IgD-negative memory B cell (primary cell): ENCODE measurements at regions not wholly inside any gene's neighbourhood (a gene's known extent, or its start where the extent isn't known, plus 50 kb on each side); places are given as distances from the start of the nearest gene placed in this dataset.

Experiments used
- H3K27ac Mint-ChIP-seq, 3 donors: one replicate each; pipeline ENCODE4 v1.8.0; 2020 to 2022; ENCODE audit warnings: mild to moderate bottlenecking in 3 of 3, mixed read lengths in 3 of 3, moderate library complexity in 1 of 3
- H3K27me3 Mint-ChIP-seq: one replicate; pipeline ENCODE4 v1.8.0; 2021; ENCODE audit warnings: mixed read lengths
- H3K36me3 Mint-ChIP-seq: one replicate; pipeline ENCODE4 v1.8.0; 2020; ENCODE audit warnings: mild to moderate bottlenecking, mixed read lengths
- H3K4me1 Mint-ChIP-seq, 3 donors: one replicate each; pipeline ENCODE4 v1.8.0; 2020 to 2022; ENCODE audit warnings: mixed read lengths in 3 of 3, mild to moderate bottlenecking in 1 of 3
- H3K4me3 Mint-ChIP-seq, 4 donors: one replicate each; pipeline ENCODE4 v1.8.0; 2020 to 2022; ENCODE audit warnings: mild to moderate bottlenecking in 4 of 4, mixed read lengths in 4 of 4, moderate library complexity in 3 of 4
- H3K9me3 Mint-ChIP-seq, 3 donors: one replicate each; pipeline ENCODE4 v1.8.0; 2020 to 2021; ENCODE audit warnings: mixed read lengths in 3 of 3, mild to moderate bottlenecking in 1 of 3

GRCh38 chr3:72245183-72245811 lies 460.3 kb upstream of the PROK2 start:
- Mint-ChIP-seq H3K4me3 (no peak overlapping the region), H3K36me3 (peaks cover 1% of the 10 kb centered on the region), H3K27me3 (peaks cover 33% of the 10 kb centered on the region), H3K27ac (no peak overlapping the region), H3K4me1 (peaks cover 0 to 4% (median 3%) of the 10 kb centered on the region in 3 donors), H3K9me3 (peaks cover 0 to 2% (median 0%) of the 10 kb centered on the region in 3 donors)

- H3K4me1 Mint-ChIP-seq = peaks cover 0 to 4% (median 3%) of the 10 kb centered on the region in 3 donors
- peaks cover 0 to 1% (median 0%) of the 10 kb centered on the region in 3 donors for H3K9me3 Mint-ChIP-seq
- peaks cover 31% of the 10 kb centered on the region for H3K27me3 Mint-ChIP-seq
- peaks cover 3% of the 10 kb centered on the region for H3K36me3 Mint-ChIP-seq
- H3K4me3 Mint-ChIP-seq = no peak overlapping the region
- peak overlapping the region in 1 of 3 donors; percentile 55 for H3K27ac Mint-ChIP-seq
Measured at GRCh38 chr3:72244396-72244795, 459.4 kb upstream of the PROK2 start.

GRCh38 chr3:72242326-72242725 lies 457.4 kb upstream of the PROK2 start:
- no peak overlapping the region for H3K4me3 Mint-ChIP-seq
- H3K9me3 Mint-ChIP-seq = no peaks in the 10 kb centered on the region

GRCh38 chr3:72241525-72241924 lies 456.6 kb upstream of the PROK2 start:
- Mint-ChIP-seq H3K9me3 (no peaks in the 10 kb centered on the region), H3K4me3 (no peak overlapping the region), H3K36me3 (peaks cover 3% of the 10 kb centered on the region), H3K27me3 (peaks cover 19% of the 10 kb centered on the region), H3K4me1 (peaks cover 0 to 2% (median 0%) of the 10 kb centered on the region in 3 donors), H3K27ac (peak overlapping the region in 1 of 3 donors; percentile 65)

More at GRCh38 chr3:72242326-72242725, 457.4 kb upstream of the PROK2 start:
- Mint-ChIP-seq H3K36me3 (peaks cover 3% of the 10 kb centered on the region), H3K27ac (no peak overlapping the region), H3K4me1 (peaks cover 0 to 2% (median 2%) of the 10 kb centered on the region in 3 donors), H3K27me3 (peaks cover 22% of the 10 kb centered on the region)

GRCh38 chr3:72240531-72240930 lies 455.6 kb upstream of the PROK2 start:
- no peak overlapping the region for H3K27ac Mint-ChIP-seq
- peaks cover 0 to 2% (median 0%) of the 10 kb centered on the region in 3 donors for H3K4me1 Mint-ChIP-seq
- H3K4me3 Mint-ChIP-seq = no peak overlapping the region
- H3K9me3 Mint-ChIP-seq = no peaks in the 10 kb centered on the region
- peaks cover 14% of the 10 kb centered on the region for H3K27me3 Mint-ChIP-seq
- peaks cover 3% of the 10 kb centered on the region for H3K36me3 Mint-ChIP-seq

GRCh38 chr3:72238801-72239200 lies 453.9 kb upstream of the PROK2 start:
- no peaks in the 10 kb centered on the region for H3K9me3 Mint-ChIP-seq
- no peak overlapping the region for H3K27ac Mint-ChIP-seq
- peaks cover 6% of the 10 kb centered on the region for H3K27me3 Mint-ChIP-seq
- peaks cover 4% of the 10 kb centered on the region for H3K36me3 Mint-ChIP-seq
- H3K4me3 Mint-ChIP-seq = no peak overlapping the region
- H3K4me1 Mint-ChIP-seq = peaks cover 0 to 2% (median 0%) of the 10 kb centered on the region in 3 donors

- Mint-ChIP-seq H3K27ac (no peak overlapping the region), H3K4me3 (no peak overlapping the region), H3K4me1 (peaks cover 0 to 2% (median 0%) of the 10 kb centered on the region in 3 donors), H3K9me3 (no peaks in the 10 kb centered on the region), H3K36me3 (peaks cover 4% of the 10 kb centered on the region), H3K27me3 (peaks cover 6% of the 10 kb centered on the region)
Measured at GRCh38 chr3:72238010-72238691, 453.2 kb upstream of the PROK2 start.

GRCh38 chr3:72237679-72238009 lies 452.7 kb upstream of the PROK2 start:
- H3K27ac Mint-ChIP-seq = no peak overlapping the region

GRCh38 chr3:72234391-72234790 lies 449.4 kb upstream of the PROK2 start:
- Mint-ChIP-seq H3K4me3 (no peak overlapping the region), H3K27me3 (peaks cover 8% of the 10 kb centered on the region), H3K36me3 (peaks cover 3% of the 10 kb centered on the region), H3K27ac (no peak overlapping the region), H3K9me3 (peaks cover 0 to 3% (median 0%) of the 10 kb centered on the region in 3 donors), H3K4me1 (peaks cover 0 to 6% (median 2%) of the 10 kb centered on the region in 3 donors)

More at GRCh38 chr3:72237679-72238009, 452.7 kb upstream of the PROK2 start:
- peaks cover 7% of the 10 kb centered on the region for H3K27me3 Mint-ChIP-seq
- no peaks in the 10 kb centered on the region for H3K9me3 Mint-ChIP-seq
- no peak overlapping the region for H3K4me3 Mint-ChIP-seq
- H3K4me1 Mint-ChIP-seq = peaks cover 0 to 6% (median 1%) of the 10 kb centered on the region in 3 donors
- H3K36me3 Mint-ChIP-seq = peaks cover 4% of the 10 kb centered on the region

- peaks cover 0 to 3% (median 0%) of the 10 kb centered on the region in 3 donors for H3K9me3 Mint-ChIP-seq
- H3K36me3 Mint-ChIP-seq = peaks cover 3% of the 10 kb centered on the region
- H3K4me3 Mint-ChIP-seq = no peak overlapping the region
- peaks cover 0 to 6% (median 2%) of the 10 kb centered on the region in 3 donors for H3K4me1 Mint-ChIP-seq
- H3K27ac Mint-ChIP-seq = no peak overlapping the region
- peaks cover 6% of the 10 kb centered on the region for H3K27me3 Mint-ChIP-seq
Measured at GRCh38 chr3:72233571-72233970, 448.6 kb upstream of the PROK2 start.

GRCh38 chr3:72232777-72233176 lies 447.8 kb upstream of the PROK2 start:
- peaks cover 0 to 5% (median 0%) of the 10 kb centered on the region in 3 donors for H3K9me3 Mint-ChIP-seq
- H3K27ac Mint-ChIP-seq = peak overlapping the region in 1 of 3 donors; percentile 39
- H3K27me3 Mint-ChIP-seq = peaks cover 7% of the 10 kb centered on the region
- H3K4me1 Mint-ChIP-seq = peaks cover 0 to 6% (median 2%) of the 10 kb centered on the region in 3 donors
- H3K4me3 Mint-ChIP-seq = no peak overlapping the region
- H3K36me3 Mint-ChIP-seq = peaks cover 5% of the 10 kb centered on the region

- H3K36me3 Mint-ChIP-seq = peaks cover 5% of the 10 kb centered on the region
- H3K27me3 Mint-ChIP-seq = peaks cover 8% of the 10 kb centered on the region
- no peak overlapping the region for H3K27ac Mint-ChIP-seq
- H3K4me1 Mint-ChIP-seq = peaks cover 0 to 6% (median 2%) of the 10 kb centered on the region in 3 donors
- no peak overlapping the region for H3K4me3 Mint-ChIP-seq
- H3K9me3 Mint-ChIP-seq = peaks cover 0 to 7% (median 0%) of the 10 kb centered on the region in 3 donors
Measured at GRCh38 chr3:72232331-72232730, 447.4 kb upstream of the PROK2 start.

- Mint-ChIP-seq H3K4me3 (no peak overlapping the region), H3K4me1 (peaks cover 0 to 4% (median 2%) of the 10 kb centered on the region in 3 donors), H3K27me3 (peaks cover 8% of the 10 kb centered on the region), H3K9me3 (peaks cover 0 to 8% (median 4%) of the 10 kb centered on the region in 3 donors), H3K36me3 (peaks cover 5% of the 10 kb centered on the region), H3K27ac (peak overlapping the region in 1 of 3 donors; percentile 69)
Measured at GRCh38 chr3:72231439-72232196, 446.7 kb upstream of the PROK2 start.

GRCh38 chr3:72230774-72231379 lies 445.9 kb upstream of the PROK2 start:
- peak overlapping the region in 1 of 3 donors; percentile 69 for H3K27ac Mint-ChIP-seq
- H3K4me3 Mint-ChIP-seq = no peak overlapping the region
- H3K9me3 Mint-ChIP-seq = peaks cover 2 to 13% (median 7%) of the 10 kb centered on the region in 3 donors
- peaks cover 10% of the 10 kb centered on the region for H3K27me3 Mint-ChIP-seq
- H3K36me3 Mint-ChIP-seq = peaks cover 5% of the 10 kb centered on the region
- peaks cover 0 to 4% (median 2%) of the 10 kb centered on the region in 3 donors for H3K4me1 Mint-ChIP-seq
